ENCODE measurements at regions not wholly inside any gene's neighbourhood (a gene's known extent, or its start where the extent isn't known, plus 50 kb on each side); places are given as distances from the start of the nearest gene placed in this dataset.
"Not testable (repeated sequence)": the region's sequence is repeated elsewhere in the genome, so short reads cannot be mapped to it uniquely, and the experiment has no call there.

GRCh38 chr16:88332921-88333825 lies 49.6 kb upstream of the ZNF469 start:
- TF ChIP-seq POLR2A, CTCF, POLR2AphosphoS5 (IDR thresholded peaks at IDR 0.05): not testable (repeated sequence)

Data from prostate gland (tissue), 2 donors.